GM12873 (cell line): ENCODE measurements at regions not wholly inside any gene's neighbourhood (a gene's known extent, or its start where the extent isn't known, plus 50 kb on each side); places are given as distances from the start of the nearest gene placed in this dataset.

Experiments used
- TF ChIP-seq, protein P1 (sequence below): IDR thresholded peaks from 2 replicates; pipeline ENCODE4 v1.5.1; 2012; ENCODE audit warnings: low read depth, mild to moderate bottlenecking, moderate library complexity, low read length, control low read depth; ENCODE audit not compliant: insufficient read depth; ENCODE audit errors: missing control alignments

DNA sequence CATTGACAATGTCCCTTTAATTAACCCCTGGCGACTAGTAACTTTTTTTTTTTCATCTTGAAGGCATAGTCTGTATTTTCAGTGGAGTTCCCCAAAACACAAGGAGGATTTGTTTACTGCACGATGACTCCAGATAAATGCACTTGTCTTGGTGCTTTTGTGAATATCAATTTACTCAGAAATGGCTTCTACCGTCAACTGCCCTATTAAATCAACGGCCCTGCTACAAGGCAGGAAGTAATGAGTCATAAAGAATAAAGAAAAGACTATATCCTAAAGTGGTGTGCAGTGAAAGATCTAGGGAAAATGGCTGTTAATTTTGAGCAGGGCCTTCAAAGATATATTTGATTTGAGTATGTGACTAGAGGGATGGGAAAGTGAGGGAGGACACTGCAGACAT, 388.3 kb upstream of the CHD1 start:
- TF ChIP-seq, protein P1, sequence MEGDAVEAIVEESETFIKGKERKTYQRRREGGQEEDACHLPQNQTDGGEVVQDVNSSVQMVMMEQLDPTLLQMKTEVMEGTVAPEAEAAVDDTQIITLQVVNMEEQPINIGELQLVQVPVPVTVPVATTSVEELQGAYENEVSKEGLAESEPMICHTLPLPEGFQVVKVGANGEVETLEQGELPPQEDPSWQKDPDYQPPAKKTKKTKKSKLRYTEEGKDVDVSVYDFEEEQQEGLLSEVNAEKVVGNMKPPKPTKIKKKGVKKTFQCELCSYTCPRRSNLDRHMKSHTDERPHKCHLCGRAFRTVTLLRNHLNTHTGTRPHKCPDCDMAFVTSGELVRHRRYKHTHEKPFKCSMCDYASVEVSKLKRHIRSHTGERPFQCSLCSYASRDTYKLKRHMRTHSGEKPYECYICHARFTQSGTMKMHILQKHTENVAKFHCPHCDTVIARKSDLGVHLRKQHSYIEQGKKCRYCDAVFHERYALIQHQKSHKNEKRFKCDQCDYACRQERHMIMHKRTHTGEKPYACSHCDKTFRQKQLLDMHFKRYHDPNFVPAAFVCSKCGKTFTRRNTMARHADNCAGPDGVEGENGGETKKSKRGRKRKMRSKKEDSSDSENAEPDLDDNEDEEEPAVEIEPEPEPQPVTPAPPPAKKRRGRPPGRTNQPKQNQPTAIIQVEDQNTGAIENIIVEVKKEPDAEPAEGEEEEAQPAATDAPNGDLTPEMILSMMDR, result no peak

DNA sequence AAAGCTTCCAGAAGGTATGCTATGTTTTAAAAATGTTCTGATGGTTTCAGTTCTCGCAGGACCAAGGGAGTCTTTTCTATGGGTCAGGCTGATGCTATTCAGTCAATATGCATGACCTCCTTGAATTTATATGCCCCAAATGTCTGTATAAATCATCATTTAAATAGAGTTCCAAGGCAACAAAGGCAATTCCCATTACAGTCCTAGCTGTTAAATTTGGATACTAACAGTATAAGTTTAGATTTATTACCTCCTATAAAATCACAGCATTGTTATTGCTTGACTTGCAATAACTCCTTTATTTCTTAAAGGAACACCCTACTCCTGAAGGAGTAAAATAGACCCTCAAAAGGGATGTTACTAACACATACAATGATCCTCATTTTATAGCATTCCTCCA, 387.7 kb upstream of the CHD1 start:
- TF ChIP-seq, protein P1, result no peak

DNA sequence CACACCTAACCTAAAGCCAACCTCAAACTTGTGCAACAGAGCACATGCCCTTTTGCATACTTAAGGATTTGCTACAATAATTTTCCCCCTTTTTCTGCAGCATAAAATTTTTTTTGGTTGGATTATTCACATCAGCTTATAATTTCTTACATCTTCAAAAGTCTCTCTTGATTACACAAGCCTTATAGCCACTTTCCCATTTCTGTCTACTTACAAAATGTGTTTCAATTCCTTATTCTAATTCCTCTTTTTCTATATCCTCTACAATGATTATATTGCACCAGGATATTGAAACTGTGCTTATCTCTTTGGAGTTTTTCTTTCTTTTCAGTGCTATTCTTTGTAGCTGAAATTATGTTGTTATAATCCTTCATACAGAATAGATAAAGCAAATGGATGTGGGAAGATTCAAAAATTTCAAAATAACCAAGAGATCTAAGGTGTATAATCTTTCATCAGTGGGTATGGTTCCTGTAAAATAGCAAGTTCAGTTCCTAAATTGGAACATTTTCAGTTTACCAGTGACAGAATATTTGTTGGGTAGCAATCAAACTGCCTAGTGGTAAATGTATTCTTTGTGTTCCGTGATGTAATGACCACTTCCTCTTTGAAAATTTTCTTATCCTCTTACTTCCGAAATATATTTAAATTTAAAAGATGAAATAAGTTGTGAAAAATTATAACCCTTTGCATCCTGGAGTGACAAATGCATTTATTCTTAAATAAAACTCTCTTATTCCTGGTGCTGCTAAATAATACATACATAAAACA, 386.8 kb upstream of the CHD1 start:
- TF ChIP-seq, protein P1, result no peak

DNA sequence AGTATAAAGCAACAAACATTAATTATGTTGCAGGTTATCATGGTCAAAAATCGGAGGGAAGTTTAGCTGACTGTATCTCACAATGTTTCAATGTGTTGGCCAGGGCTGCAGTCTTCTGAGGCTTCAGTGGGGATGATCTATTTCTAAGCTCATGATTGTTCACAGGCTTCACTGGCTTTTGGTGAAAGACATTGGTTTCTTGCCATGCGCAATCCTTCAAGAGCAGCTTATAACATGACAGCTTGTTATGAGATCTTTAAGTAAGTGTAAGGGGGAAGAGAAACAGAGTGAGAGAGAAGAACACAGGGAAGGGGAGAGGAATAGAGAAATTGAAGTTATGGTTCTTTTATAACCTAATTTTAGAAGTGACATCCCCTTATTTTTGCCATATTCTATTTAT, 385.9 kb upstream of the CHD1 start:
- TF ChIP-seq, protein P1, result no peak

DNA sequence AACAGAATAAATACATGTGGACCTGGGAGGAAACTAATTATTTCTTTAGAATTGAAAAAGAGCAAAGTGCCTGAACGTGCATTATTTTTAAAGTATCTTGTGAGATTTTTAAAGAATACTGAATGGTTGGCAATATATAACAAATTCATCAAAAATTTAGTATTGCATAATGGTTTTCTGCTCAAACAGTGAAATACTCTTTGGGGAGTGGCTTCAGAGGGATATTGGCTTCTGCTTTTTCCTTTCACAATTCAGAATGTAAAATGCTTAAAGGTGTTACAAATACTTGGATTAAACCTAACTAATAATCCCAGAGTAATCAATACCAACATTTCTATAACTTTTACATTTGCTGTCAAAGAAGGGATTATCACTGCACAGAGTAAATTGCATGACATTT, 379.3 kb upstream of the CHD1 start:
- TF ChIP-seq, protein P1, result no peak

DNA sequence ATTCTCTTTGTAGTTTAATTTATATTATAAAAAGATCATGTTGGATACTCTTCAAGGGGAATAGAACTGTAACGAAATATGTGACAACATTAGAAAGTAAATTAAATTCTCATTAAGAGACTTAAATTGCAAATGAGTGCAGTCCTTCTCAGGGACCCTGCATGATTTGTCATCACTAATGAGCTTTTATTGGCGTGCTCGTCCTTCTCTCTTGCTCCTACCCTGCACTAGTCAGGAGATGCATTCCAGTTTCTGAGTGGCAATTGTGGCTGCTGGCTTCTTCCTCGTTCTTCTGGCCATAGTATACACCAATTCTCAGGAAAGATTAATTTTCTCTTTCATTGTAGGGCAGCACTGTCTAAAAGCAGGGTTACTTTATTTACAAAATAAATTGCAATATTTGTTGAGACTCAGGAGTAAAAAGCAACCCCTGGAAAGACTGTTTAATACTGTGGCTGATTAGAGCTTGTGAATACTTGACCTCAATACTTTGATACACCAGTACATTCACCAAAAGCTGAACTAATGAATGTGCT, 376.3 kb upstream of the CHD1 start:
- TF ChIP-seq, protein P1, result no peak

DNA sequence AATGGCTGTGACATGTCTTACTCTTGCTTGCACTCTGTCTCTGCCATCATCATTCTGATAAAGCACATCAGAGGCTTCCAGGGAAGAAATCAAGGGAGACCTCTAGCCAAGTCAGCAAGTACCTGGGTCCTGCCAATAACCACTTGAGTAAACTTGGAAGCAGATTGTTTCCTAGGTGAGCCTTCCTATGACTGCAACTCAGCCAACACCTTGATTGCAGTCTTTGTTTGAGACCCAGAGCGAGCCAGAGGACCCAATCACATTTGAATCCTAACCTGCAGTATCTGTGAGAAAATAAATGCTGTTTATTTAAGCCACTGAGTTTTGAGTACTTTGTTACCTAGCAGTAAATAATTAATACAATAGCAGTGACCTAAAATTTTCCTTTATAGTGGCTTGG, 356.8 kb upstream of the CHD1 start:
- TF ChIP-seq, protein P1, result no peak
